ENCODE measurements at regions not wholly inside any gene's neighbourhood (a gene's known extent, or its start where the extent isn't known, plus 50 kb on each side); places are given as distances from the start of the nearest gene placed in this dataset.

DNA sequence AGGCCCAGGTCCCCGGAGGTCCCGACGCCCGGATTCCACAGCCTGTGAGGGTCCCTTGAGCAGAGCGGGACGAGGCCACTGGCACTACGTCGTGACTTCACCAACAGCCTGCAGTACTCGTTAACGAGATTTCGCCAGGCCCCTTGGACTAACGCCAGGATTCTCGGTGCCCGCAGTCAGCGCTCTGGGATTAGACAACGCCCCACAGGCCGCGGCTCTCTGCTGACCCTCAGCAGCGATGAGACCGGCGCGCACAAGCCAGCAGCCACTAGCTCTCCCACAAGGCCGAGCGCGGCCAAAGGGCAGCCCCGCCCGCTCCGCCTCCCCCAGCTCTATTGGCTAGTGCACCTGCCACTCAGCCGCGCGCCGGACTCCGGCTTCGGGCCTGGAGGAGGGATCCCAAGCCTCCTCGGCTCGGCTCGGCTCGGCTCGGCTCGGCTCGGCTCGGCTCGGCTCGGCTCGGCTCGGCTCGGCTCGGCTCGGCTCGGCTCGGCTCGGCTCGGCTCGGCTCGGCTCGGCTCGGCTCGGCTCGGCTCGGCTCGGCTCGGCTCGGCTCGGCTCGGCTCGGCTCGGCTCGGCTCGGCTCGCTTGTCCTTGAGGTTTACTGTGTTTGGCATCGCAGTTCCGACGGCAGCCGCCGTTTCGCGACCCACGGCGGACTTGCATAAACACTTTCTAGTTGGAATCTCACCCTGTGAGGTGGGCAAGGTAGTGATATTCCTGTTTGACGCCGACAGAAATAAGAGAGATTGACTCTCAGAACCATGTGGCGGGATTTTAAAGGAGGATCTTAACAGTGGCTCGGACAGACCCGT, 231.7 kb upstream of the SERP2 start (continued):
- TF ChIP-seq ZNF644 (CRISPR knock-in tag; IDR thresholded peaks at IDR 0.05; ENCODE audit: low read depth) (peak; percentile 49; the same call in 1 of the 2 replicates), HOXA5 (CRISPR knock-in tag; IDR thresholded peaks at IDR 0.05) (peak; percentile 65; the same call in 1 of the 2 replicates), ZNF432 (CRISPR knock-in tag; IDR thresholded peaks at IDR 0.05; ENCODE audit: borderline replicate concordance) (no peak), ZSCAN30 (CRISPR knock-in tag; IDR thresholded peaks at IDR 0.05) (no peak), RFX5 (IDR thresholded peaks at IDR 0.05; ENCODE audit: low read depth, low read length) (no peak), ZBTB20 (CRISPR knock-in tag; IDR thresholded peaks at IDR 0.05; ENCODE audit: borderline replicate concordance, low read depth) (peak; percentile 55; the same call in 1 of the 2 replicates), SRSF4 (IDR thresholded peaks at IDR 0.05; ENCODE audit: low read depth, low read length, poor library complexity, severe bottlenecking) (no peak), ZNF510 (CRISPR knock-in tag; IDR thresholded peaks at IDR 0.05; ENCODE audit: low read depth) (no peak), HHEX (CRISPR knock-in tag; IDR thresholded peaks at IDR 0.05) (no peak), ISX (CRISPR knock-in tag; conservative IDR thresholded peaks at IDR 0.05) (0 out of 2 replicates have a peak, but pooled peaks have one; percentile 59), NR0B2 (CRISPR knock-in tag; IDR thresholded peaks at IDR 0.05) (0 out of 2 replicates have a peak, but pooled peaks have one; percentile 18), DR1 (CRISPR knock-in tag; IDR thresholded peaks at IDR 0.05) (peak; percentile 75), CBFB (CRISPR knock-in tag; IDR thresholded peaks at IDR 0.05) (peak; percentile 52), NFATC3 (CRISPR knock-in tag; IDR thresholded peaks at IDR 0.05) (no peak), NFIB (CRISPR knock-in tag; IDR thresholded peaks at IDR 0.05; ENCODE audit: borderline replicate concordance) (no peak), POLR2A (IDR thresholded peaks at IDR 0.05; ENCODE audit: insufficient read depth in 1 of 2, low read depth in 2 of 2, low read length in 2 of 2) (peak; percentile 75 to 92), REXO4 (CRISPR knock-in tag; IDR thresholded peaks at IDR 0.05; ENCODE audit: borderline replicate concordance) (0 out of 2 replicates have a peak, but pooled peaks have one; percentile 57), HMG20B (CRISPR knock-in tag; conservative IDR thresholded peaks at IDR 0.05) (no peak), ZNF788 (CRISPR knock-in tag; IDR thresholded peaks at IDR 0.05; ENCODE audit: borderline replicate concordance) (peak; percentile 90)
- TF ChIP-seq, protein P1, sequence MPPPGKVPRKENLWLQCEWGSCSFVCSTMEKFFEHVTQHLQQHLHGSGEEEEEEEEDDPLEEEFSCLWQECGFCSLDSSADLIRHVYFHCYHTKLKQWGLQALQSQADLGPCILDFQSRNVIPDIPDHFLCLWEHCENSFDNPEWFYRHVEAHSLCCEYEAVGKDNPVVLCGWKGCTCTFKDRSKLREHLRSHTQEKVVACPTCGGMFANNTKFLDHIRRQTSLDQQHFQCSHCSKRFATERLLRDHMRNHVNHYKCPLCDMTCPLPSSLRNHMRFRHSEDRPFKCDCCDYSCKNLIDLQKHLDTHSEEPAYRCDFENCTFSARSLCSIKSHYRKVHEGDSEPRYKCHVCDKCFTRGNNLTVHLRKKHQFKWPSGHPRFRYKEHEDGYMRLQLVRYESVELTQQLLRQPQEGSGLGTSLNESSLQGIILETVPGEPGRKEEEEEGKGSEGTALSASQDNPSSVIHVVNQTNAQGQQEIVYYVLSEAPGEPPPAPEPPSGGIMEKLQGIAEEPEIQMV (CRISPR knock-in tag; IDR thresholded peaks at IDR 0.05; ENCODE audit: low read depth): peak; percentile 60; the same call in 1 of the 2 replicates
- TF ChIP-seq, protein P2, sequence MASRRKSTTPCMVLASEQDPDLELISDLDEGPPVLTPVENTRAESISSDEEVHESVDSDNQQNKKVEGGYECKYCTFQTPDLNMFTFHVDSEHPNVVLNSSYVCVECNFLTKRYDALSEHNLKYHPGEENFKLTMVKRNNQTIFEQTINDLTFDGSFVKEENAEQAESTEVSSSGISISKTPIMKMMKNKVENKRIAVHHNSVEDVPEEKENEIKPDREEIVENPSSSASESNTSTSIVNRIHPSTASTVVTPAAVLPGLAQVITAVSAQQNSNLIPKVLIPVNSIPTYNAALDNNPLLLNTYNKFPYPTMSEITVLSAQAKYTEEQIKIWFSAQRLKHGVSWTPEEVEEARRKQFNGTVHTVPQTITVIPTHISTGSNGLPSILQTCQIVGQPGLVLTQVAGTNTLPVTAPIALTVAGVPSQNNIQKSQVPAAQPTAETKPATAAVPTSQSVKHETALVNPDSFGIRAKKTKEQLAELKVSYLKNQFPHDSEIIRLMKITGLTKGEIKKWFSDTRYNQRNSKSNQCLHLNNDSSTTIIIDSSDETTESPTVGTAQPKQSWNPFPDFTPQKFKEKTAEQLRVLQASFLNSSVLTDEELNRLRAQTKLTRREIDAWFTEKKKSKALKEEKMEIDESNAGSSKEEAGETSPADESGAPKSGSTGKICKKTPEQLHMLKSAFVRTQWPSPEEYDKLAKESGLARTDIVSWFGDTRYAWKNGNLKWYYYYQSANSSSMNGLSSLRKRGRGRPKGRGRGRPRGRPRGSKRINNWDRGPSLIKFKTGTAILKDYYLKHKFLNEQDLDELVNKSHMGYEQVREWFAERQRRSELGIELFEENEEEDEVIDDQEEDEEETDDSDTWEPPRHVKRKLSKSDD (CRISPR knock-in tag; IDR thresholded peaks at IDR 0.05; ENCODE audit: low read depth): no peak; the same call in none of the 2 replicates
